HG03457 (cell line): ENCODE measurements at regions not wholly inside any gene's neighbourhood (a gene's known extent, or its start where the extent isn't known, plus 50 kb on each side); places are given as distances from the start of the nearest gene placed in this dataset.
A peak's percentile ranks its signal among the peaks of the same experiment; 100 is the strongest.

Experiments used
- ATAC-seq: cut with Tn5 transposase; IDR thresholded peaks from one replicate; pipeline ENCODE4 v1.9.1; 2021; ENCODE audit warnings: moderate number of reproducible peaks; ENCODE audit not compliant: unreplicated experiment

DNA sequence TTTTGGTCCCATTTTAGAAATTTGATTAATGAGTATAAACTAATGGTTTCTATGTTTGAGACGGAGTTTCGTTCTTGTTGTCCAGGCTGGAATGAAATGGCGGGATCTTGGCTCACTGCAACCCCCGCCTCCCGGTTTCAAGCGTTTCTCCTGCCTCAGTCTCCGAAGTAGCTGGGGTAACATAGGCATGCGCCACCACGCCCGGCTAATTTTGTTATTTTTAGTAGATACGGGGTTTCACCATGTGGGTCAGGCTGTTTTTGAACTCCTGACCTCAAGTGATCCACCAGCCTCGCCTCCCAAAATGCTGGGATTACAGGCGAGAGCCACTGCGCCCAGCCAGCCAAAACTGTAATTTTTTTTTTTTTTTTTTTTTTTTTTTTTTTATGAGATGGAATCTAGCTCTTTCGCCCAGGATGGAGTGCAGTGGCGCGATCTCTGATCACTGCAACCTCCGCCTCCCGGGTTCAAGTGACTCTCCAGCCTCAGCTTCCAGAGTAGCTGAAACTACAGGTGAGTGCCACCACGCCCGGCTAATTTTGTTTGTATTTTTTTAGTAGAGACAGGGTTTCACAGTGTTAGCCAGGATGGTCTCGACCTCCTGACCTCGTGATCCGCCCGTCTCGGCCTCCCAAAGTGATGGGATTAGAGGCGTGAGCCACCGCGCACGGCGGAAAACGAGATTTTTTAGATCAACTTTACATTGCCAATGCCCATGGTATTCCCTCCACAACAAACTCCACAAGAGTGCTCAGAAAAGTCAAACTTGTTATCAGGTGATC lies 127.8 kb downstream of the HFE start:
- no peak for ATAC-seq

DNA sequence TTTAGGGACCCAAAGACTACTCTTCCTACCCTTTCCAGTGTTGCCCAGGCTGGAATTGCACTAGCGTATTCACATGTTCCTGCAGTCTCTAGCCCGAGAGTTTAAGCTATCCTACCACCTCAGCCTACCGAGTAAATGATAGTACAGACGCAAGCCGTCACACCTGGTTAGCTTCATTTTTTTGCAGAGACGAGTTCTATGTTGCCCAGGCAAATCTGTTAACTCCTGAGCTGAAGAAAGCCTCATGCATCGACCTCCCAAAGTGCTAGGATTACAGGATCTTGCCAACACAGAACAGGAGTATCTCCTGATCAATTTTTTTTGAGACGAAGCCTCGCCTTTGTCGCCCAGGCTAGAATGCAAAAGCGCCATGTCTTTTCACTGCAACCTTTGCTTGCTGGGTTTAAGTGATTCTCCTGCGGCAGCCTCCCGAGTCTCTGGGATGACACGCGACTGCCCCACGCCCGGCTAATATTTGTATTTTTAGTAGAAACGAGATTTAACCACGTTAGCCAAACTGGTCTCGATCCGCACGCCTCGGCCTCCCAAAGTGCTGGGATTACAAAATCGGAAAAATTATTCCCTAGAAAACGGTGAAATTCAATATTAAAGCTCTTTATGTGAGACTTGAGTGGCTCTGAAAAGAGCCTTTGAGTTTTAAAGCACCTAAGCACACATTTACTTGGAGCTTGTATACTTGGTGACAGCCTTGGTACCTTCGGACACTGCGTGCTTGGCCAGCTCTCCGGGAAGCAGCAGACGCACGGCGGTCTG lies 128.5 kb downstream of the HFE start:
- ATAC-seq: no peak

DNA sequence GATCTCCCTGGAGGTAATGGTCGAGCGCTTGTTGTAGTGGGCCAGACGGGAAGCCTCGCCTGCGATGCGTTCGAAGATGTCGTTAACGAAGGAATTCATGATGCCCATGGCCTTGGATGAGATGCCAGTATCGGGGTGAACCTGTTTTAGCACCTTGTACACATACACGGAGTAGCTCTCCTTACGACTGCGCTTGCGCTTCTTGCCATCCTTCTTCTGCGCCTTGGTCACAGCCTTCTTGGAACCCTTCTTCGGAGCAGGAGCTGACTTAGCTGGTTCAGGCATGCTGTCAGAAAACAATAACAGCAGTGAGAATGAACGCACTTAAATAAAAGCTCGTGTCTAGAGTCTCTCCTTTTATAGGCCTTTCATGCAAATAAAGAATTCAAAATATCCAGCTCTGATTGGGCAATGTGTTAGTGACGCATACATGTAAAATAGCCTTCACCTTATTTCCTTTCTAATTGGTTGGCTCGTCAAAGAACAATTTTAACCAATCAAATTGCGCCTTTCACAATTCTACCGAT lies 129.2 kb downstream of the HFE start:
- ATAC-seq: peak; percentile 65

DNA sequence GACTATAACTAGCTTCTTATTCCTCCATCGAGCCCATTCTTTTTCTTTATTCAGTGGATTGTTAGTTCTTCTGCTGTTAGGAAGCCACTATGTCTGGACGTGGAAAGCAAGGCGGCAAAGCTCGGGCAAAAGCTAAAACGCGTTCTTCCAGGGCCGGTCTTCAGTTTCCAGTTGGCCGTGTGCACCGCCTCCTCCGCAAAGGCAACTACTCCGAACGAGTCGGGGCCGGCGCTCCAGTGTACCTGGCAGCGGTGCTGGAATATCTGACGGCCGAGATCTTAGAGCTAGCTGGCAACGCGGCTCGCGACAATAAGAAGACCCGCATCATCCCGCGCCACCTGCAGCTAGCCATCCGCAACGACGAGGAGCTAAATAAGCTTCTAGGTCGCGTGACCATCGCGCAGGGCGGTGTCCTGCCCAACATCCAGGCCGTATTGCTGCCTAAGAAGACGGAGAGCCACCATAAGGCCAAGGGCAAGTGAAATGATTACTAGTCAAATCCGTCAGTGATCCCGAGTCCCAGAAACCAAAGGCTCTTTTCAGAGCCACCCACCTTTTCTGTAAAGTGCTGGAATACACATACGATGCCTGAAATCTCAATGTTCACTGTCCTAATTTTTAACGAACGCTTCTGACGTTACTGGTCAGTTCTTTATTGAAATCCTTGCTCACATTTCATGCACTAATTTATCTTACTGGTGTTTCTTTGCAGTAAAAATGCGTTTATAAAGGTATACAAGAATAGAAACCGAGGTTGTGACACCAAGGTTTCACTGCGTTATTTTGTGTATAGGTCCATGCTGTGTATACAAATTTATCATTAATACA lies 129.9 kb downstream of the HFE start:
- no peak for ATAC-seq

DNA sequence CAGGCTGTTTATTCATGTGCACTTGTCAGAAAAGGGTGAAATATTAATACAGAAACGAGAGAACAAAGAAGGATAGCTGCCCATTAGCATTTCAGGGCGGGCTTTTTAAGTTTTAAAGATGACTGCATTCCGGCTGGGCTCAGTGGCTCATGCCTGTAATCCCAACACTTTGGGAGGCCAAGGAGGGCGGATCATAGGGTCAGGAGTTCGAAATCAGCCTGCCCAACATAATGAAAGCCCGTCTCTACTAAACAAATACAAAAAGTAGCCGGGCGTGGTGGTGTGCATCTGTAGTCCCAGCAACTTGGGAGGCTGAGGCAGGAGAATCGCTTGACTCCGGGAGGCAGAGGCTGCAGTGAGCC lies 130.5 kb downstream of the HFE start:
- no peak for ATAC-seq

DNA sequence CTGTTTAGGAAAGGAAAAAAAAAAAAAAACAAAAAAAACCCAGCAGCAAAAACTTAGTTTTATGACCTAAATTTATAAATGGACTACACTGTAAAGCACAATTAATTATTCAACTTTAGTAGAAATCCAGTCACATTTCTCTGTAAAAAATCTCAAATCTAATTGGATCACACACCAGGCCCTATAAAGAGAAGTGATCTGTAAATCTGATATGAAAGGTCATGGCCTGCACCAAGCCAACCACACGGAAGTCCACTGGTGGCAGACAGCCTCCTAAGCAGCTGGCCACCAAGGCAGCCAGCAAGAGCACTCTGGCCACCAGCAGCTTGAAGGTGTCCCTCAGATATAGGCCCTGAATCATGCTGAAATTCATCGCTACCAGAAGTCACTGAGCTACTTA lies 131.6 kb downstream of the HFE start:
- ATAC-seq: no peak

DNA sequence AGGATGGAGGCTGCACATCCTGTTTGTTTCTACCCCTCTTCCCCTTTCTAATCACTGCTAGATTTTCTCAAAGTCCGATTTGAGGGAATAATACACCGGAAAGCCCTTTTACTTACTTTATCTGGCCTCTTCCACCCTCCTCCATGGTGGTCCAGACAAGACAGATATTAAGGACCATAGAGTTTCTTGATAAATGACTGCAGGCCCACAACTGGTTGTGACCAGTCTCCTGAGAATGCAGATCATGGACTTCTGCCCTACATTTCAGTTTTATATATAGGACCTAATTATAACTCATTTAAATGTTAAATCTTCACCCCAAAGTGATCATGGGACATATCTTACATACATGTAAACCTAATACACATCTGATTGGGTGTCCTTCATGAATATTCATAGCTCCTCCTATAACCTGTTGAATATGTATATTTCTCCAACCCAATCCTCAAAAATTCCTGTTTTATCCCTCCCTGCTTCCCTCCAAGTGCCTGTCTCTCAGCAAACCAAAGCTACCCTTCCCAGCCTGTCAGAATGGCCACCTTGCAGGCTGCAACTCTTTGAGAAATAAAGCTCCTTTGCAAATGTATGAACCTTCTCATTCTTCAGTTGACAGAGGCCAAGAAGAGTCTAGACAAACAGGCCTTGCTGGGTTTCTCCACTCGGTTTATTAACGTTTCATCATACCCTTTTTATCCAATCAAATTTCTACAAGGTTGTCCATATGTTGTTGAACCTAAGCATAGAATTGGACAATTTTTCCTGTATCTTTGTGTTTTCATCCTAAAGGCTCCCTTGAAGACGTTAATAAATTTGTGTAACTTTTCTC lies 133.1 kb downstream of the HFE start:
- no peak for ATAC-seq

DNA sequence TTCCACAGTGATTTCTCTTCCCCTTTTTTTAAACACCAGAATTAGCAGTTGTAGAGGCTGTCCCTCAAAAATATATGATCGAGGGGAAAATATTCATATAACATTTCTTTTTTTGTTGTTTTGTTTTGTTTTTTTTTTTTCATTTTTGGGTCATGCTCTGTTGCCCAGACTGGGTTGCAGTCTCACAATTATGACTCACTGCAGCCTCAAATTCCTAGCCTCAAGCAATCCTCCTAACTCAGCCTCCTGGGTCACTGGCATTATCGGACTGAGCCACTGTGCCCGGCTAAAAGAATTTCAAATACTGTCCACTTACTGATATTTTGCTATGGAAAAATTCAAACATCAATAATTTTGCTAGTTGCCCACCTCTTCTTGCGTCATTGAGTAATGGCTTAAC lies 134.0 kb downstream of the HFE start:
- no peak for ATAC-seq

DNA sequence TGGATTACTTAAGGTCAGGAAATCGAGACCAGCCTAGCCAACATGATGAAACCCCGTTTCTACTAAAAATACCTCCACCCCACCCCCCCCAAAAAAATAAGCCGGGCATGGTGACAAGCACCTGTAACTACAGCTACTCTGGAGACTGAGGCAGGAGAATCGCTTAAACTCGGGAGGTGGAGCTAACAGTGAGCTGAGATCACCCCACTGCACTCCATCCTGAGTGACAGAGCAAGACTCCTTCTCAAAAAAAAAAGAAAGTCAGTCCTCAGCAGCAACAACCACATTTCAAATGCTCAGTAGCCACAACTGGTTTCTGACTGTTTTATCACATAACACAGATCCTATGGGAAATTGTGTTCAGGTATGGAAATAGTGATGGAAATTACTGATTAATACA lies 135.3 kb downstream of the HFE start:
- no peak for ATAC-seq

DNA sequence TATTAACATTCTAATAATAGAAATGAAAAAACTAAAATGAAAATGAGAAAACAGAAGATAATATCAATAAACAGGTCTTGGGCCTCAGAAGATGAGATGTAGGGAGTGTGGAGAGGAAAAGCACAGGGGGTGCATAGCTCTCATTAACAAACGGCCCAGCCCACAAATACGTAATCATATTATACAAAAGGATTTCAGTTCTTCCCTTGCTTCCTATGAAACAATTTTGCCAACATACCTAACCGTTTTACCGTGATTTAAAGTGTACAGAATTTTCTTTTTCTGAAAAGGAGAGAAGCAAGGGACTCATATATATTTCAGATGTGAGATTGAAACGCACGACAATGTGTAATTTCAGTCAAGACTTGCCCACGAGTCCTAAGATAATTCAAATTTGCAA lies 136.0 kb downstream of the HFE start:
- no peak for ATAC-seq

DNA sequence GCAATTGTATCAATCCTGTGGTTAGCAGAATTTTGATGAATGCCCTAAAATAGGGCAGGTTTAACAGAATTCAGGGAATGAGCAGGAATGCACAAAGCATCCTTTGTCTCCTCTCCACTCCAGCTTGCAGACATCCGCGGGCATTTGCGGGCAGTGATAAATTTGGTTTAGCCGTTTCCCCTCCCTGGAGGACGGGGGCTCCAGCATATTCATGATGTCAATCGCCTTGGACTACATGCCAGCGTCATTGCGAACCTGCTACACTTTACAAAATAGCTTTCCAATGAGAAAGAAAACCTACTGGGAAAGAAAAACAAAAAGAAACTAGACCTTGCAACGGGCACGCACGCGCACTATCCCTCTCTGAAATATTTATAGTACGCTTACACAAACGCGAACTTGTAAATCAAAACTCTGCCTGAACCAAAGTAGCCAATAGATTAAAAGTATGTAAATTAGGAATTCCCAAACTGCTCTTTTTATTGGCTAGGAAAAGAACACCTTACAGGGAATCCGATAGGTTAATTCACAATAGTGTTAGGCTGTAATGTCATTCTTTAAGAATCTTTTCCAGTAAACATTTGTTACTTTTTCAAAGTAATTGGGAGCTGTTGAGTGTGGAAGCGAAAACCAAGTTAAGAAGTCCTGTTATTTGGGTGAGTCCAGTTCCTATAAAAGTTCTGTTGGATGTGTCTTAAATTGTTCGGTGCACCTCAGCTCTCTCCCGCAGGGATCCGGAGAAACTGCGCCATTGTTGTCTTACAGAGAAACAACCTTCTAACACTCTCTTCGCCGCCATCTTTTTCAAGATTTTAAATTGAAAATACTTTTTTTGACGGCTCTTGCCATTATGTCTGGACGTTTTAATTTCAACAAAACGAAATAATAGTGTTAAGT lies 136.7 kb downstream of the HFE start:
- no peak for ATAC-seq

DNA sequence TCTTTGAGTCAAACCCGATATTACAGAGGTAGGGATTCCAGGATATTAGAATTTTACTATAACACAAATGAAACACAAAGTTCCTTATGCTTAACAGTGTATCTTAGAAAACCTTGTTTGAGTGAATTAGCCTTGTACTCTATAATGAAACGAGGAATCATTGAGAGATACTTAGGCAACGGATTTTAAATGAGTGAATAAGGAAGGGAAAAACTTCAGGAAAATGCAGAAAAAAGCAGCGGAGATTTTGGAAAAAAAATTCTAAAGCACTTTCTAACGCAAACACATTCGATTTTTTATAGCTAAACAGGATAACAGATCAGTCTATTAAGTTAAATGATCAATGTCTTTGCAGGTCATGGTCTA lies 137.3 kb downstream of the HFE start:
- ATAC-seq: no peak

DNA sequence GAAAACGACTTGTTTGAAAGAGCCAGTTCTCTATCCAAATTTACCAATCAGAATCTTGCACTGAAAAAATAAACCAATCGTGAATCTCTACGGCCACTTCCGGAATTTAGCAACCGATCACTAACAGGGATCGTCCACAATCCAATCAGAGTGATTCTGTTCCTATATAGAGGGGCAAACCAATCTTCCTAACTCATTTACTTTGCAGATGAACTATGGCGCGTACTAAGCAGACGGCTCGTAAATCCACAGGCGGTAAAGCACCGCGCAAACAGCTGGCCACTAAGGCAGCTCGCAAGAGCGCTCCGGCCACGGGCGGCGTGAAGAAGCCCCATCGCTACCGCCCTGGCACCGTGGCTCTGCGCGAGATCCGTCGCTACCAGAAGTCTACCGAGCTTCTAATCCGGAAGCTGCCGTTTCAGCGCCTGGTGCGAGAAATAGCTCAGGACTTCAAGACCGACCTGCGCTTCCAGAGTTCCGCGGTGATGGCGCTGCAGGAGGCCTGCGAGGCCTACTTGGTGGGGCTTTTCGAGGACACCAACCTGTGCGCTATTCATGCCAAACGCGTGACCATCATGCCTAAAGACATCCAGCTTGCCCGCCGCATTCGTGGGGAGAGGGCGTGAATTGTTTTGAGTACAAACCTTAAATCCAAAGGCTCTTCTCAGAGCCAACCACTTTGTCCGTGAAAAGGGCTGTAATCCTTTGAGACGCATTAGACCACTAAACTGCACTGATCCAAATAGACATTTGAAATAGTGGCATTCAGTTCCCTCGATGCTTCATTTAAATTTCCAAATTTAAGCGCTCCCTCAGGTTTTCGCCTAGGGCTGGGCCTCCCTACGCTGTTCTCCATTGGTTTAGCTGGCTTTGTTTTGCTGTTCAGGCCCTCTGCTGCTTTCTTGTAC lies 138.0 kb downstream of the HFE start:
- no peak for ATAC-seq

DNA sequence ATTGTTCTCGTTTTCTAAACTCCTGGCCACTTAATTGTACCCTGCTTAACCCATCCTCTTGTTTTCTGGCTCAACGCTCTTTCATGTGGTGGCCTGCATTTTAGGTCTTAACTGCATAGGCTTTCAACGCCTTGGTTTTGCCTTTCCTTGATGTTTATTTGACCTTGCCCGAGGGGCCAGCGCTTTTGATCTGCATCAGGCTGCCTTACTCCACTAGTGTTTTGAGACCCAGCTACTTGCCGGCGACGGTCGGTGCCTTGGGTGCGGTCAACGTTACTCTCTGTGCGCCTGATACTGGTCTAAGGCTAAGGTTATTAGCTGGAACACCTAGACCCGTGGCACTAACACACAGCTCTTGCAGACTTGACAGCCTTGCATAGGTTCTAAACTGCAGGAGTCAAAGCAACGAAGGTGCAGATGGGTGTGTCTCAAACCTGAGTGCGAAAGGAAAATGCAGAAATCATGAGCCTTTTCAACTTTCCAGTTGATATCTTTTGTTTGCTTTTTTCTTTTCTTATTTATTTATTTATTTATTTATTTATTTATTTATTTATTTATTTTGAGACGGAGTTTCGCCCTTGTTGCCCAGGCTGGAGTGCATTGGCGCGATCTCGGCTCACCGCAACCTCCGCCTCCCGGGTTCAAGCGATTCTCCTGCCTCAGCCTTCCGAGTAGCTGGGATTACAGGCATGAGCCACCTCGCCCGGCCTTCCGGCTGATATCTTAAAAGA lies 138.8 kb downstream of the HFE start:
- no peak for ATAC-seq

DNA sequence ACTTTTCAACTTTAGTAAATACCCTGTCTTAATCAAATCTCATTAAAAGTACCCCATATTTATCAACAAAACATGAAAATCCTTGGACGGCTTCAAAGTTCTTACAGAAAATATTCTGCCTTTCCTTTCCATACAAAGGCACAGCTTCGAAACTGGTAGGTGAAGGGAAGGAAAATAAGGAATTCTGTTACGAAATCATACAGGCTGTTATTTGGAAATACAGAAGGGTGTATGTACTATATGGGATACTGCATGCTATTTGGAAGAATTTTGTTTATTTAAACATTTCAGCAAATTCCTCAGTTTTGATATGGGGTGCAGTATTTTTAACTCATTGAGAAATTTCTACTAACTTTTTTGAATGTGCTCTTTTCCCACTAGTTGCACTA lies 138.4 kb upstream of the BTN3A2 start:
- ATAC-seq: no peak

DNA sequence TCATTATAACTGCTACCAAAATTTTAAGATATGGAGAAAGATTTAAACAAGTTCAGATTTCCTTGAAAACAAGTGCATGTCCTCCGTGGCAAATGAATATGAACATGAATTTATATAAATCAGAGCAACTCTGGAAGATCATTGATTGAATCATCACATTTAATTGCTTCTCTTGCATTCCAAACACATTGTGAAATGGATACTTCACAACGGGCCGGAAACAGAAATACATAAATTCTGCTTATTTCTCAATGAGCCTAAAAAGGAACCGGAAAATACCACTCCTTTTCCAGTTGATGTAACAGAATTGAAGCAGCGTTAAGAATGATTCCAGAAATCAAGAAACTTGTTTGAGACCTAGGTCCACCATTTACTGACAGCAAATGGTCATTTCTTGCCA lies 134.6 kb upstream of the BTN3A2 start:
- ATAC-seq: no peak

DNA sequence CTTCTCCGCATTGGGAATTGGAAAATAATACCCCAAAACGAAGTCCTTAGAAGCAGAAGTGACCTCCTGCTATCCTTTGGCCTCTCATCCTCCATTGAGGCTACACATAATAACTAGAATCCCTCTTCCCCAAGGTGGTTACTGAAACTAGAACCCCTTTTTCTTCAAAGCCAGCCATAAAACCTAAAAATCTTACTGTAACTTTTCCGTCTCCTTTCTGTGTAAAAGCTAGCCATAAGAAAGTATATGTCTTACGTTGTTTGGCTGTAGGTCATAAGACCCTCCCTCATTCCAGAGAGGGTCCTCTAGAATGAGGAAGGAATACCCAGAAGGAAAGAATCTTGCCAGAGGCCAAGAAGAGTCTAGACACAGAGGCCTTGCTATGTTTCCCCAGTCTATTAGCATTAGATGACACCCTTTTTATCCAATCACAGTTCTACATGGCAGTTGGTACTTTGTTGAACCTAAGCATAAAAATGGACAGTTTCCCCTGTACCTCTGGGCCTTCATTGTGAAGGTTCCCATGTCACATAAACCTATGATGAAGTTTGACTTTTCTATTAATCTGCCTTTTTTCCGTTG lies 133.9 kb upstream of the BTN3A2 start:
- no peak for ATAC-seq
